ENCODE measurements at regions not wholly inside any gene's neighbourhood (a gene's known extent, or its start where the extent isn't known, plus 50 kb on each side); places are given as distances from the start of the nearest gene placed in this dataset.
"Not testable (repeated sequence)": the region's sequence is repeated elsewhere in the genome, so short reads cannot be mapped to it uniquely, and the experiment has no call there.

GRCh38 chr5:166618526-166618925 is 1672.9 kb upstream of the WWC1 start:
- H3K27ac ChIP-seq (ENCODE audit: insufficient read depth, low read depth, low read length, poor library complexity, severe bottlenecking): no peak overlapping the region
- no peaks in the 10 kb centered on the region for H3K27me3 ChIP-seq (ENCODE audit: control insufficient read depth, insufficient read depth, low read length, poor library complexity, severe bottlenecking)
- 22 to 30% methylated on average over 5 of the region's 5 CpGs for WGBS, 2 experiments
- no peaks in the 10 kb centered on the region for H3K9me3 ChIP-seq (ENCODE audit: control insufficient read depth, low read length)
- H3K4me3 ChIP-seq (ENCODE audit: insufficient read depth, low read depth, low read length): no peak overlapping the region
- peaks cover 18% of the 10 kb centered on the region for H3K4me1 ChIP-seq (ENCODE audit: control insufficient read depth, insufficient read depth, low read length)
- no peaks in the 10 kb centered on the region for H3K36me3 ChIP-seq (ENCODE audit: control insufficient read depth, insufficient read depth, low read length)

- WGBS, 2 experiments: 4 to 9% methylated on average over 3 of the region's 3 CpGs
- Histone ChIP-seq H3K4me3 (ENCODE audit: insufficient read depth, low read depth, low read length) (no peak overlapping the region), H3K9me3 (ENCODE audit: control insufficient read depth, low read length) (no peaks in the 10 kb centered on the region), H3K4me1 (ENCODE audit: control insufficient read depth, insufficient read depth, low read length) (peaks cover 13% of the 10 kb centered on the region), H3K36me3 (ENCODE audit: control insufficient read depth, insufficient read depth, low read length) (no peaks in the 10 kb centered on the region), H3K27ac (ENCODE audit: insufficient read depth, low read depth, low read length, poor library complexity, severe bottlenecking) (no peak overlapping the region), H3K27me3 (ENCODE audit: control insufficient read depth, insufficient read depth, low read length, poor library complexity, severe bottlenecking) (no peaks in the 10 kb centered on the region)
These were observed 1666.9 kb upstream of the WWC1 start for GRCh38 chr5:166624573-166624972.

- Histone ChIP-seq H3K27ac (ENCODE audit: insufficient read depth, low read depth, low read length, poor library complexity, severe bottlenecking) (no peak overlapping the region), H3K4me3 (ENCODE audit: insufficient read depth, low read depth, low read length) (no peak overlapping the region), H3K9me3 (ENCODE audit: control insufficient read depth, low read length) (no peaks in the 10 kb centered on the region), H3K4me1 (ENCODE audit: control insufficient read depth, insufficient read depth, low read length) (peaks cover 9% of the 10 kb centered on the region), H3K27me3 (ENCODE audit: control insufficient read depth, insufficient read depth, low read length, poor library complexity, severe bottlenecking) (no peaks in the 10 kb centered on the region), H3K36me3 (ENCODE audit: control insufficient read depth, insufficient read depth, low read length) (no peaks in the 10 kb centered on the region)
- WGBS, 2 experiments: 63 to 81% methylated on average over 5 to 6 of the region's 6 CpGs
These were observed 1666.1 kb upstream of the WWC1 start for GRCh38 chr5:166625210-166625865.

- Histone ChIP-seq H3K36me3 (ENCODE audit: control insufficient read depth, insufficient read depth, low read length) (no peaks in the 10 kb centered on the region), H3K4me1 (ENCODE audit: control insufficient read depth, insufficient read depth, low read length) (peaks cover 7% of the 10 kb centered on the region), H3K4me3 (ENCODE audit: insufficient read depth, low read depth, low read length) (no peak overlapping the region), H3K27me3 (ENCODE audit: control insufficient read depth, insufficient read depth, low read length, poor library complexity, severe bottlenecking) (no peaks in the 10 kb centered on the region), H3K27ac (ENCODE audit: insufficient read depth, low read depth, low read length, poor library complexity, severe bottlenecking) (no peak overlapping the region), H3K9me3 (ENCODE audit: control insufficient read depth, low read length) (no peaks in the 10 kb centered on the region)
- WGBS, 2 experiments: 82 to 97% methylated on average over 1 of the region's 1 CpG
These were observed 1654.2 kb upstream of the WWC1 start for GRCh38 chr5:166637295-166637694.

GRCh38 chr5:166639151-166639550 is 1652.3 kb upstream of the WWC1 start:
- no peaks in the 10 kb centered on the region for H3K9me3 ChIP-seq (ENCODE audit: control insufficient read depth, low read length)
- no peak overlapping the region for H3K27ac ChIP-seq (ENCODE audit: insufficient read depth, low read depth, low read length, poor library complexity, severe bottlenecking)
- 86 to 94% methylated on average over 2 of the region's 2 CpGs for WGBS, 2 experiments
- peaks cover 8% of the 10 kb centered on the region for H3K4me1 ChIP-seq (ENCODE audit: control insufficient read depth, insufficient read depth, low read length)
- H3K36me3 ChIP-seq (ENCODE audit: control insufficient read depth, insufficient read depth, low read length): no peaks in the 10 kb centered on the region
- no peak overlapping the region for H3K4me3 ChIP-seq (ENCODE audit: insufficient read depth, low read depth, low read length)
- H3K27me3 ChIP-seq (ENCODE audit: control insufficient read depth, insufficient read depth, low read length, poor library complexity, severe bottlenecking): no peaks in the 10 kb centered on the region

GRCh38 chr5:166640136-166640535 is 1651.3 kb upstream of the WWC1 start:
- not testable (repeated sequence) for H3K4me3 ChIP-seq (ENCODE audit: insufficient read depth, low read depth, low read length); H3K27me3 ChIP-seq (ENCODE audit: control insufficient read depth, insufficient read depth, low read length, poor library complexity, severe bottlenecking); H3K27ac ChIP-seq (ENCODE audit: insufficient read depth, low read depth, low read length, poor library complexity, severe bottlenecking); H3K9me3 ChIP-seq (ENCODE audit: control insufficient read depth, low read length); H3K36me3 ChIP-seq (ENCODE audit: control insufficient read depth, insufficient read depth, low read length)
- peaks cover 13% of the 10 kb centered on the region for H3K4me1 ChIP-seq (ENCODE audit: control insufficient read depth, insufficient read depth, low read length)
- 92 to 94% methylated on average over 10 of the region's 10 CpGs for WGBS, 2 experiments

- WGBS, 2 experiments: 97 to 100% methylated on average over 1 of the region's 1 CpG
- H3K9me3 ChIP-seq (ENCODE audit: control insufficient read depth, low read length): no peaks in the 10 kb centered on the region
- peaks cover 6% of the 10 kb centered on the region for H3K4me1 ChIP-seq (ENCODE audit: control insufficient read depth, insufficient read depth, low read length)
- no peaks in the 10 kb centered on the region for H3K36me3 ChIP-seq (ENCODE audit: control insufficient read depth, insufficient read depth, low read length)
- H3K27ac ChIP-seq (ENCODE audit: insufficient read depth, low read depth, low read length, poor library complexity, severe bottlenecking): no peak overlapping the region
- no peaks in the 10 kb centered on the region for H3K27me3 ChIP-seq (ENCODE audit: control insufficient read depth, insufficient read depth, low read length, poor library complexity, severe bottlenecking)
- no peak overlapping the region for H3K4me3 ChIP-seq (ENCODE audit: insufficient read depth, low read depth, low read length)
These were observed 1642.7 kb upstream of the WWC1 start for GRCh38 chr5:166648736-166649135.

- H3K4me3 ChIP-seq (ENCODE audit: insufficient read depth, low read depth, low read length): no peak overlapping the region
- no peak overlapping the region for H3K27ac ChIP-seq (ENCODE audit: insufficient read depth, low read depth, low read length, poor library complexity, severe bottlenecking)
- H3K36me3 ChIP-seq (ENCODE audit: control insufficient read depth, insufficient read depth, low read length): no peaks in the 10 kb centered on the region
- no peaks in the 10 kb centered on the region for H3K4me1 ChIP-seq (ENCODE audit: control insufficient read depth, insufficient read depth, low read length)
- WGBS, 2 experiments: 91 to 92% methylated on average over 1 of the region's 1 CpG
- H3K27me3 ChIP-seq (ENCODE audit: control insufficient read depth, insufficient read depth, low read length, poor library complexity, severe bottlenecking): no peaks in the 10 kb centered on the region
- no peaks in the 10 kb centered on the region for H3K9me3 ChIP-seq (ENCODE audit: control insufficient read depth, low read length)
These were observed 1641.8 kb upstream of the WWC1 start for GRCh38 chr5:166649676-166650075.

GRCh38 chr5:166651234-166651633 is 1640.2 kb upstream of the WWC1 start:
- H3K4me3 ChIP-seq (ENCODE audit: insufficient read depth, low read depth, low read length): no peak overlapping the region
- H3K36me3 ChIP-seq (ENCODE audit: control insufficient read depth, insufficient read depth, low read length): no peaks in the 10 kb centered on the region
- H3K4me1 ChIP-seq (ENCODE audit: control insufficient read depth, insufficient read depth, low read length): no peaks in the 10 kb centered on the region
- WGBS, 2 experiments: 100% methylated on average over 1 of the region's 1 CpG; no CpG with 5 or more reads in 1 of the 2 experiments
- no peaks in the 10 kb centered on the region for H3K27me3 ChIP-seq (ENCODE audit: control insufficient read depth, insufficient read depth, low read length, poor library complexity, severe bottlenecking)
- no peaks in the 10 kb centered on the region for H3K9me3 ChIP-seq (ENCODE audit: control insufficient read depth, low read length)
- H3K27ac ChIP-seq (ENCODE audit: insufficient read depth, low read depth, low read length, poor library complexity, severe bottlenecking): no peak overlapping the region

GRCh38 chr5:166671811-166672210 is 1619.6 kb upstream of the WWC1 start:
- Histone ChIP-seq H3K4me3 (ENCODE audit: insufficient read depth, low read depth, low read length) (no peak overlapping the region), H3K9me3 (ENCODE audit: control insufficient read depth, low read length) (no peaks in the 10 kb centered on the region), H3K27me3 (ENCODE audit: control insufficient read depth, insufficient read depth, low read length, poor library complexity, severe bottlenecking) (no peaks in the 10 kb centered on the region), H3K4me1 (ENCODE audit: control insufficient read depth, insufficient read depth, low read length) (peaks cover 8% of the 10 kb centered on the region), H3K36me3 (ENCODE audit: control insufficient read depth, insufficient read depth, low read length) (no peaks in the 10 kb centered on the region), H3K27ac (ENCODE audit: insufficient read depth, low read depth, low read length, poor library complexity, severe bottlenecking) (no peak overlapping the region)
- 22 to 24% methylated on average over 1 of the region's 1 CpG for WGBS, 2 experiments

GRCh38 chr5:166672431-166672830 is 1619.0 kb upstream of the WWC1 start:
- H3K36me3 ChIP-seq (ENCODE audit: control insufficient read depth, insufficient read depth, low read length): no peaks in the 10 kb centered on the region
- H3K9me3 ChIP-seq (ENCODE audit: control insufficient read depth, low read length): no peaks in the 10 kb centered on the region
- 13 to 44% methylated on average over 1 of the region's 1 CpG for WGBS, 2 experiments
- no peaks in the 10 kb centered on the region for H3K27me3 ChIP-seq (ENCODE audit: control insufficient read depth, insufficient read depth, low read length, poor library complexity, severe bottlenecking)
- H3K4me1 ChIP-seq (ENCODE audit: control insufficient read depth, insufficient read depth, low read length): peaks cover 8% of the 10 kb centered on the region
- H3K27ac ChIP-seq (ENCODE audit: insufficient read depth, low read depth, low read length, poor library complexity, severe bottlenecking): no peak overlapping the region
- no peak overlapping the region for H3K4me3 ChIP-seq (ENCODE audit: insufficient read depth, low read depth, low read length)

All from ectodermal cell (in vitro differentiated cells).